ENCODE measurements at regions not wholly inside any gene's neighbourhood (a gene's known extent, or its start where the extent isn't known, plus 50 kb on each side); places are given as distances from the start of the nearest gene placed in this dataset.

DNA sequence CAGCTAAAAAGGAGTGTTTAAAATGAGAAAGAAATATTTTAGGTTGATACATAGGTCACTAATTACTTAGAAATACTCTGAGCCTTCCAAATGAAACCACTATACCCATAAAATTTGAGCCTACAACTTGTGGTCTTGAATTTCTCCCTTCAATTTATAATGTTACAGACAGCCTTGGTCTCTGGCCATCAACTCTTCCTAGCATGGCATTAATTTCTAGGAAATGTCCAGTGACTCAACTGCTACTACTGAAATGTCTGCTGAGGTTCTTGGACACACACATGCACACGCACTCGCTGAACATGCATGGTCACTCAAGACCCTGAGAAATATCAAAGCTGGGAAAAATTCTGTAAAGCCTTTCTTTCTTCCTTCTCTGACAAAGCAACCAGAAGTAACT, 61.1 kb upstream of the SAMSN1 start:
- intact Hi-C loops (cut with micrococcal nuclease; ENCODE audit: unreplicated experiment) = no loop called here
- ChIA-PET POLR2A (interaction anchor here (0.6 to 2.8 kb wide), 8 partner anchors 10 to 181 kb away, joined by 3 to 11 read pairs (median 3); no protein-coding TSS in a partner anchor), CTCF (ENCODE audit: unreplicated experiment) (no interaction called here)
- no peak for TF ChIP-seq EZH2phosphoT487 (IDR thresholded peaks at IDR 0.05; ENCODE audit: borderline replicate concordance, low read depth, low read length)
- TF ChIP-seq, protein P1, sequence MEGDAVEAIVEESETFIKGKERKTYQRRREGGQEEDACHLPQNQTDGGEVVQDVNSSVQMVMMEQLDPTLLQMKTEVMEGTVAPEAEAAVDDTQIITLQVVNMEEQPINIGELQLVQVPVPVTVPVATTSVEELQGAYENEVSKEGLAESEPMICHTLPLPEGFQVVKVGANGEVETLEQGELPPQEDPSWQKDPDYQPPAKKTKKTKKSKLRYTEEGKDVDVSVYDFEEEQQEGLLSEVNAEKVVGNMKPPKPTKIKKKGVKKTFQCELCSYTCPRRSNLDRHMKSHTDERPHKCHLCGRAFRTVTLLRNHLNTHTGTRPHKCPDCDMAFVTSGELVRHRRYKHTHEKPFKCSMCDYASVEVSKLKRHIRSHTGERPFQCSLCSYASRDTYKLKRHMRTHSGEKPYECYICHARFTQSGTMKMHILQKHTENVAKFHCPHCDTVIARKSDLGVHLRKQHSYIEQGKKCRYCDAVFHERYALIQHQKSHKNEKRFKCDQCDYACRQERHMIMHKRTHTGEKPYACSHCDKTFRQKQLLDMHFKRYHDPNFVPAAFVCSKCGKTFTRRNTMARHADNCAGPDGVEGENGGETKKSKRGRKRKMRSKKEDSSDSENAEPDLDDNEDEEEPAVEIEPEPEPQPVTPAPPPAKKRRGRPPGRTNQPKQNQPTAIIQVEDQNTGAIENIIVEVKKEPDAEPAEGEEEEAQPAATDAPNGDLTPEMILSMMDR (conservative IDR thresholded peaks at IDR 0.05; ENCODE audit: low read length) = no peak
- no peaks in the 10 kb centered on the region for H3K9me3 ChIP-seq (ENCODE audit: low read length)
- no peaks in the 10 kb centered on the region for H3K79me2 ChIP-seq (ENCODE audit: insufficient read depth, low read depth, low read length)
- H3K4me1 ChIP-seq (ENCODE audit: insufficient read depth, low read length, poor library complexity, severe bottlenecking) = peaks cover 6% of the 10 kb centered on the region
- no peak overlapping the region for H2AFZ ChIP-seq (ENCODE audit: low read length)
- no TSS peak for BruUV-seq (replicated peaks)
- H3K36me3 ChIP-seq (ENCODE audit: insufficient read depth, low read length) = no peaks in the 10 kb centered on the region
- no peaks in the 10 kb centered on the region for H4K20me1 ChIP-seq (ENCODE audit: insufficient read depth, low read length)
- DNase-seq (ENCODE audit: low spot score) = no peak
- H3K9me2 ChIP-seq (ENCODE audit: insufficient read depth, low read length) = no peaks in the 10 kb centered on the region
- H3K27ac ChIP-seq (ENCODE audit: low read depth, low read length, poor library complexity, severe bottlenecking) = no peak overlapping the region
- no peak overlapping the region for H3K4me3 ChIP-seq (ENCODE audit: low read depth, low read length, poor library complexity, severe bottlenecking)
- H3K4me2 ChIP-seq (ENCODE audit: low read length) = no peak overlapping the region

DNA sequence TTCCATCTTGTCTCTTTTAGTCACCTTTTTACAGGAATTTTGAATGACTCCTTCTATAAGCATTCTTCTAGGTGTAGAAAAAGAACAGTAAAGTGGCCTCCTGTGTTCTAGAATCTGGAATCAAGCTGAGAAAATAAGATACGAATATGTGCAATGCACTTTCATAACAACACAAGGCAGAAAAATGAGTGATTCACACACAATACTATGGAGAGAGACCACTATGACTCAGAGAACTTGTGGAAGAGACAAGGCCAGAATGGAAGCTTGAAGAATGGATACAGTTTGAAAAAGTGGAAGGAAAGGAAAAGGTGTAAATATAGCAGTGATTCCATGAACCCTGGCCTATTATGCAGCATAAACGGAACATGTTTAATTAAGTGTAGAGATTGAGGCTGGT, 57.1 kb upstream of the SAMSN1 start:
- peaks cover 6% of the 10 kb centered on the region for H3K4me1 ChIP-seq (ENCODE audit: insufficient read depth, low read length, poor library complexity, severe bottlenecking)
- H3K79me2 ChIP-seq (ENCODE audit: insufficient read depth, low read depth, low read length) = no peaks in the 10 kb centered on the region
- H2AFZ ChIP-seq (ENCODE audit: low read length) = peak overlapping the region; percentile 77
- H3K4me2 ChIP-seq (ENCODE audit: low read length) = peak overlapping the region; percentile 50; the same call in 1 of the 2 replicates
- BruUV-seq (replicated peaks) = no TSS peak
- no peaks in the 10 kb centered on the region for H4K20me1 ChIP-seq (ENCODE audit: insufficient read depth, low read length)
- no peak for DNase-seq (ENCODE audit: low spot score)
- H3K36me3 ChIP-seq (ENCODE audit: insufficient read depth, low read length) = no peaks in the 10 kb centered on the region
- no peak overlapping the region for H3K27ac ChIP-seq (ENCODE audit: low read depth, low read length, poor library complexity, severe bottlenecking)
- H3K4me3 ChIP-seq (ENCODE audit: low read depth, low read length, poor library complexity, severe bottlenecking) = no peak overlapping the region
- H3K9me3 ChIP-seq (ENCODE audit: low read length) = no peaks in the 10 kb centered on the region
- CTCF ChIA-PET (ENCODE audit: unreplicated experiment) = interaction anchor here (1.3 kb wide), 1 partner anchor 14 kb away, joined by 4 read pairs; no protein-coding TSS in a partner anchor
- POLR2A ChIA-PET = interaction anchor here (0.7 to 4.5 kb wide), 12 partner anchors 11 to 160 kb away, joined by 3 to 26 read pairs (median 5); no protein-coding TSS in a partner anchor
- TF ChIP-seq, protein P1 (conservative IDR thresholded peaks at IDR 0.05; ENCODE audit: low read length) = no peak
- H3K9me2 ChIP-seq (ENCODE audit: insufficient read depth, low read length) = no peaks in the 10 kb centered on the region
- intact Hi-C loops (cut with micrococcal nuclease; ENCODE audit: unreplicated experiment) = no loop called here

DNA sequence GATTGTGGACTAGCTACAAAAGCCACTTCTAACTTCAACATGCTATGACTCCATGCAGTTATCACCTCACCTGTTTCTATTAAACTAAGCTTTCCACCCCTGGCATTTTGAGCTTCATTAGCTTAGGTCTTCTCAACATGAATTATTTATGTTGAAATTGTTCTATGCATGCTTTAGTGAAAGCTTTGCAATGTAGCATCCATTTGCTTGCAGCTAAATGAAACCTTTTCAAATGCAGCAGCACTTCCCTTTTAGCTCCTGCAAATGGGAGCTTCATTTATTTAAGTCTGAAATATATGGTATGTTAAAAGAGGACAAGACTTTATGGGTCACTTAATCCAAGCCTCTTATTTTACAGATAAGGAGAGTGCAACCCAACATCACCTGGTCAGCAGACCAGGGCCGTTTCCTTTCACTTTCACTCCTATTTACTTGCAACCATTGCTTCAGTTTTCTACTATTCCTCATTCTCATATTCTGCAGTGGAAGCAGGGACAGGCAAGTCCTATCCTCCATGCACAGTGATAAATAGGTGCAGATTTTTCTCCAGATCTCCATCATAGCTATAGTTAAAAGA, 56.4 kb upstream of the SAMSN1 start:
- Histone ChIP-seq H3K4me2 (ENCODE audit: low read length) (peak overlapping the region; percentile 50; the same call in 1 of the 2 replicates), H2AFZ (ENCODE audit: low read length) (peak overlapping the region; percentile 77), H3K4me1 (ENCODE audit: insufficient read depth, low read length, poor library complexity, severe bottlenecking) (peaks cover 6% of the 10 kb centered on the region), H3K9me2 (ENCODE audit: insufficient read depth, low read length) (no peaks in the 10 kb centered on the region), H3K79me2 (ENCODE audit: insufficient read depth, low read depth, low read length) (no peaks in the 10 kb centered on the region), H4K20me1 (ENCODE audit: insufficient read depth, low read length) (no peaks in the 10 kb centered on the region), H3K36me3 (ENCODE audit: insufficient read depth, low read length) (no peaks in the 10 kb centered on the region), H3K9me3 (ENCODE audit: low read length) (no peaks in the 10 kb centered on the region), H3K4me3 (ENCODE audit: low read depth, low read length, poor library complexity, severe bottlenecking) (no peak overlapping the region), H3K27ac (ENCODE audit: low read depth, low read length, poor library complexity, severe bottlenecking) (no peak overlapping the region)
- BruUV-seq (replicated peaks) = no TSS peak
- ChIA-PET CTCF (ENCODE audit: unreplicated experiment) (interaction anchor here (1.3 kb wide), 1 partner anchor 15 kb away, joined by 4 read pairs; no protein-coding TSS in a partner anchor), POLR2A (interaction anchor here (0.5 to 4.5 kb wide), 18 partner anchors 8 to 514 kb away, joined by 3 to 26 read pairs (median 4); no protein-coding TSS in a partner anchor)
- intact Hi-C loops (cut with micrococcal nuclease; ENCODE audit: unreplicated experiment) = no loop called here
- DNase-seq (ENCODE audit: low spot score) = peak; percentile 8
- TF ChIP-seq, protein P1 (conservative IDR thresholded peaks at IDR 0.05; ENCODE audit: low read length) = no peak
